ENCODE measurements at regions not wholly inside any gene's neighbourhood (a gene's known extent, or its start where the extent isn't known, plus 50 kb on each side); places are given as distances from the start of the nearest gene placed in this dataset.

- TF ChIP-seq RARB (CRISPR knock-in tag; IDR thresholded peaks at IDR 0.05) (no peak), ZC3H10 (CRISPR knock-in tag; IDR thresholded peaks at IDR 0.05) (no peak), OSR1 (CRISPR knock-in tag; IDR thresholded peaks at IDR 0.05) (no peak), ZNF565 (CRISPR knock-in tag; conservative IDR thresholded peaks at IDR 0.05; ENCODE audit: low read depth) (no peak), ZFP30 (CRISPR knock-in tag; IDR thresholded peaks at IDR 0.05) (no peak), CREB5 (CRISPR knock-in tag; IDR thresholded peaks at IDR 0.05; ENCODE audit: low read depth) (no peak), BACH2 (CRISPR knock-in tag; IDR thresholded peaks at IDR 0.05; ENCODE audit: borderline replicate concordance) (no peak), GLIS3 (CRISPR knock-in tag; IDR thresholded peaks at IDR 0.05) (no peak), ESRRG (CRISPR knock-in tag; IDR thresholded peaks at IDR 0.05) (no peak)
Observed at GRCh38 chr13:63882052-63882451, 2466.4 kb upstream of the PCDH20 start.
